ENCODE measurements at regions not wholly inside any gene's neighbourhood (a gene's known extent, or its start where the extent isn't known, plus 50 kb on each side); places are given as distances from the start of the nearest gene placed in this dataset.

GRCh38 chr4:57437649-57438048 is 327.5 kb upstream of the IGFBP7 start:
- Histone ChIP-seq H3K9me3 (replicated peaks; ENCODE audit: low read length) (no peaks in the 10 kb centered on the region), H3K4me3 (ENCODE audit: low read length) (no peak overlapping the region), H3K9ac (ENCODE audit: low read depth, low read length) (no peak overlapping the region), H3K27me3 (ENCODE audit: control insufficient read depth, insufficient read depth, low read length) (peaks cover 4% of the 10 kb centered on the region), H3K36me3 (ENCODE audit: insufficient read depth, low read length) (no peaks in the 10 kb centered on the region), H3K4me1 (ENCODE audit: control insufficient read depth, insufficient read depth, low read length) (no peaks in the 10 kb centered on the region), H3K4me2 (ENCODE audit: low read length) (no peak overlapping the region)

GRCh38 chr4:57435300-57435699 is 325.1 kb upstream of the IGFBP7 start:
- Histone ChIP-seq H3K36me3 (ENCODE audit: insufficient read depth, low read length) (no peaks in the 10 kb centered on the region), H3K4me3 (ENCODE audit: low read length) (no peak overlapping the region), H3K4me1 (ENCODE audit: control insufficient read depth, insufficient read depth, low read length) (no peaks in the 10 kb centered on the region), H3K9me3 (replicated peaks; ENCODE audit: low read length) (no peaks in the 10 kb centered on the region), H3K4me2 (ENCODE audit: low read length) (no peak overlapping the region), H3K27me3 (ENCODE audit: control insufficient read depth, insufficient read depth, low read length) (peaks cover 4% of the 10 kb centered on the region), H3K9ac (ENCODE audit: low read depth, low read length) (no peak overlapping the region)

- H3K4me1 ChIP-seq (ENCODE audit: control insufficient read depth, insufficient read depth, low read length): no peaks in the 10 kb centered on the region
- peaks cover 4% of the 10 kb centered on the region for H3K27me3 ChIP-seq (ENCODE audit: control insufficient read depth, insufficient read depth, low read length)
- no peak overlapping the region for H3K4me3 ChIP-seq (ENCODE audit: low read length)
- no peaks in the 10 kb centered on the region for H3K9me3 ChIP-seq (replicated peaks; ENCODE audit: low read length)
- H3K9ac ChIP-seq (ENCODE audit: low read depth, low read length): no peak overlapping the region
- no peak overlapping the region for H3K4me2 ChIP-seq (ENCODE audit: low read length)
- H3K36me3 ChIP-seq (ENCODE audit: insufficient read depth, low read length): no peaks in the 10 kb centered on the region
Measured at GRCh38 chr4:57430726-57431125, 320.5 kb upstream of the IGFBP7 start.

- Histone ChIP-seq H3K27me3 (ENCODE audit: control insufficient read depth, insufficient read depth, low read length) (peaks cover 8% of the 10 kb centered on the region), H3K4me2 (ENCODE audit: low read length) (no peak overlapping the region), H3K9me3 (replicated peaks; ENCODE audit: low read length) (no peaks in the 10 kb centered on the region), H3K4me1 (ENCODE audit: control insufficient read depth, insufficient read depth, low read length) (peaks cover 4% of the 10 kb centered on the region), H3K36me3 (ENCODE audit: insufficient read depth, low read length) (no peaks in the 10 kb centered on the region), H3K4me3 (ENCODE audit: low read length) (no peak overlapping the region), H3K9ac (ENCODE audit: low read depth, low read length) (no peak overlapping the region)
Measured at GRCh38 chr4:57426779-57427395, 316.7 kb upstream of the IGFBP7 start.

- Histone ChIP-seq H3K27me3 (ENCODE audit: control insufficient read depth, insufficient read depth, low read length) (peaks cover 8% of the 10 kb centered on the region), H3K9me3 (replicated peaks; ENCODE audit: low read length) (no peaks in the 10 kb centered on the region), H3K4me2 (ENCODE audit: low read length) (no peak overlapping the region), H3K9ac (ENCODE audit: low read depth, low read length) (no peak overlapping the region), H3K4me3 (ENCODE audit: low read length) (no peak overlapping the region), H3K36me3 (ENCODE audit: insufficient read depth, low read length) (no peaks in the 10 kb centered on the region), H3K4me1 (ENCODE audit: control insufficient read depth, insufficient read depth, low read length) (peaks cover 4% of the 10 kb centered on the region)
Measured at GRCh38 chr4:57425610-57426009, 315.4 kb upstream of the IGFBP7 start.

GRCh38 chr4:57424232-57424897 is 314.2 kb upstream of the IGFBP7 start:
- Histone ChIP-seq H3K9me3 (replicated peaks; ENCODE audit: low read length) (no peaks in the 10 kb centered on the region), H3K9ac (ENCODE audit: low read depth, low read length) (no peak overlapping the region), H3K4me1 (ENCODE audit: control insufficient read depth, insufficient read depth, low read length) (peaks cover 4% of the 10 kb centered on the region), H3K4me2 (ENCODE audit: low read length) (no peak overlapping the region), H3K27me3 (ENCODE audit: control insufficient read depth, insufficient read depth, low read length) (peaks cover 8% of the 10 kb centered on the region), H3K36me3 (ENCODE audit: insufficient read depth, low read length) (no peaks in the 10 kb centered on the region), H3K4me3 (ENCODE audit: low read length) (no peak overlapping the region)

- Histone ChIP-seq H3K4me2 (ENCODE audit: low read length) (no peak overlapping the region), H3K36me3 (ENCODE audit: insufficient read depth, low read length) (no peaks in the 10 kb centered on the region), H3K4me3 (ENCODE audit: low read length) (no peak overlapping the region), H3K9ac (ENCODE audit: low read depth, low read length) (no peak overlapping the region), H3K9me3 (replicated peaks; ENCODE audit: low read length) (no peaks in the 10 kb centered on the region), H3K4me1 (ENCODE audit: control insufficient read depth, insufficient read depth, low read length) (no peaks in the 10 kb centered on the region), H3K27me3 (ENCODE audit: control insufficient read depth, insufficient read depth, low read length) (peaks cover under 1% of the 10 kb centered on the region)
Measured at GRCh38 chr4:57418133-57418532, 307.9 kb upstream of the IGFBP7 start.

- Histone ChIP-seq H3K9ac (ENCODE audit: low read depth, low read length) (no peak overlapping the region), H3K4me1 (ENCODE audit: control insufficient read depth, insufficient read depth, low read length) (no peaks in the 10 kb centered on the region), H3K27me3 (ENCODE audit: control insufficient read depth, insufficient read depth, low read length) (no peaks in the 10 kb centered on the region), H3K9me3 (replicated peaks; ENCODE audit: low read length) (no peaks in the 10 kb centered on the region), H3K4me3 (ENCODE audit: low read length) (no peak overlapping the region), H3K36me3 (ENCODE audit: insufficient read depth, low read length) (no peaks in the 10 kb centered on the region), H3K4me2 (ENCODE audit: low read length) (no peak overlapping the region)
Measured at GRCh38 chr4:57412259-57413054, 302.3 kb upstream of the IGFBP7 start.

- Histone ChIP-seq H3K36me3 (ENCODE audit: insufficient read depth, low read length) (no peaks in the 10 kb centered on the region), H3K27me3 (ENCODE audit: control insufficient read depth, insufficient read depth, low read length) (no peaks in the 10 kb centered on the region), H3K9ac (ENCODE audit: low read depth, low read length) (no peak overlapping the region), H3K4me3 (ENCODE audit: low read length) (no peak overlapping the region), H3K4me2 (ENCODE audit: low read length) (no peak overlapping the region), H3K9me3 (replicated peaks; ENCODE audit: low read length) (no peaks in the 10 kb centered on the region), H3K4me1 (ENCODE audit: control insufficient read depth, insufficient read depth, low read length) (no peaks in the 10 kb centered on the region)
Measured at GRCh38 chr4:57410331-57411052, 300.3 kb upstream of the IGFBP7 start.

GRCh38 chr4:57405359-57405758 is 295.2 kb upstream of the IGFBP7 start:
- no peak overlapping the region for H3K4me2 ChIP-seq (ENCODE audit: low read length)
- no peaks in the 10 kb centered on the region for H3K4me1 ChIP-seq (ENCODE audit: control insufficient read depth, insufficient read depth, low read length)
- no peak overlapping the region for H3K9ac ChIP-seq (ENCODE audit: low read depth, low read length)
- H3K4me3 ChIP-seq (ENCODE audit: low read length): no peak overlapping the region
- H3K27me3 ChIP-seq (ENCODE audit: control insufficient read depth, insufficient read depth, low read length): no peaks in the 10 kb centered on the region
- H3K9me3 ChIP-seq (replicated peaks; ENCODE audit: low read length): no peaks in the 10 kb centered on the region
- H3K36me3 ChIP-seq (ENCODE audit: insufficient read depth, low read length): no peaks in the 10 kb centered on the region

- Histone ChIP-seq H3K4me1 (ENCODE audit: control insufficient read depth, insufficient read depth, low read length) (no peaks in the 10 kb centered on the region), H3K36me3 (ENCODE audit: insufficient read depth, low read length) (no peaks in the 10 kb centered on the region), H3K4me3 (ENCODE audit: low read length) (no peak overlapping the region), H3K4me2 (ENCODE audit: low read length) (no peak overlapping the region), H3K9me3 (replicated peaks; ENCODE audit: low read length) (no peaks in the 10 kb centered on the region), H3K9ac (ENCODE audit: low read depth, low read length) (no peak overlapping the region), H3K27me3 (ENCODE audit: control insufficient read depth, insufficient read depth, low read length) (no peaks in the 10 kb centered on the region)
Measured at GRCh38 chr4:57404483-57404882, 294.3 kb upstream of the IGFBP7 start.
